IPS-NIHi7 (cell line): ENCODE measurements at regions not wholly inside any gene's neighbourhood (a gene's known extent, or its start where the extent isn't known, plus 50 kb on each side); places are given as distances from the start of the nearest gene placed in this dataset.

Experiments used
- DNase-seq: peaks from one replicate; pipeline ENCODE4 v3.0.0; 2012; ENCODE audit warnings: mixed read lengths; ENCODE audit errors: extremely low spot score

DNA sequence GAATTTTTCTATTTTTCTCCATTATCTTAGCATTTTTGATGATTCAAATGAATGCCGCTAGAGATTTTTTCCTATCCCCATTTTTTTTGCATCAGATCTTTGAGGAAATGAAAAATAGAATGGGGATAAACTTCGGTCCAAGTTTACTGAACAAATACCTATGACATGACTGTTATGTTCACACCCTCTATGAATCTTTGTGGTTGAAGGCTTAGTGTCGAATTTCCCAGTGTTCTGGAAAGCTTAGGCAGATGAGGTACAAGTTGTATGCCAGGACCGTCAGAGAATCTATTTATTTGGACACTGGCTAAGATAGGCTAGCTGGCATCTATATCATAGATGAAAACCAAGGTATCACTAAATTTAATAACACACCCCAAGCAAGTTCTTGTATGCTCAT, 123.4 kb downstream of the SPCS3 start:
- no peak for DNase-seq

DNA sequence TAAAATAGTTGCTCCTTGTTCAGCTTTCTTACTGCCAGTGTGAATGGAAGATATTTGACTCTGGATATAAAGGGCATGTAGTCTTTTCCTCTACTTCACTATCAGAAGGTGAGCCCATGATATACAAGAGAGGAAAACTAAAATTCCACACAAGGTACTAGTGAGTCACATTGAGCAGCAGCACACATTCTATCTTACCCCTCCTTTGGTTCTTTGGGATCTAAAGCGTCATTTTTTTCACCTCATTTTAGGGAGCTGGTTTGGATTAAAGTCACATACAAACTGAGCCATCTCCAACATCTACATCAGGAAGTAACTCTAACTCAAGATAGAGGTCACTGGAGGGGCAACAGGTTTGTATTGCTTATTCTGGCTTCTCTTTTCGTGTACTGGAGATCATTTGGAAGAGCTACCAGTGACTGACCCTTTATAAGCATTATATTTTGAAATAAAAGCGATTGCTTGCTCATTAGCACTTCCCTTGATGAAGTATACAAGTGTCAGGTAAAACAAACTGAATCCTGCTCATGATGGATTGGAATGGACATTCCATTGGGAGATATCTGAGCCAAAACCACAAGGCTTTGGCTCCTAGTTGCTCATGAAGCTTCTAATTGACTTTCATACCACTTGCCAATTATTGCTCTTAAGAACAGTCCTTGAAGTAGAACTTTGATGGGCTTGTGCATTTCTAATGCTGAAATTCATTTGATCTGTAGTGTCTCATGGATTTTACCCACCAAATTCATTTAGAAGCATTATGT, 124.1 kb downstream of the SPCS3 start:
- no peak for DNase-seq

DNA sequence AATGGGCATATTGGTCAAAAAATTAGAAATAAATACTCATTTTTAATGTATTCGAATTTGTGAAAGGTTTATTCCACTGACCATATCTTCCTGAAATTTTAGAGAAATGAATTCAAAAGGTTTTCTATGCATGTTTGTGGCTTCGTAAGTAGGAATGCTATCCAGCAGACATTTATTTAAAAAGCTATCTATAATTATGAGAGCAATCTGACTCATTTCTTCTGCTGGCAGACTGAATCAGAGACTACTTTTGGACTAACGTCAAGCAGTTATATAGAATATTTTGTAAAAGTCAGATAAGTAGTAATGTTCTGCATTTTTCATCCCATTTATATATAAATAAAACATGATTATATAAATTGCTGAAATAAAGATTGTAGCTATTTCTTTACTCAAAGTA, 125.0 kb downstream of the SPCS3 start:
- no peak for DNase-seq

DNA sequence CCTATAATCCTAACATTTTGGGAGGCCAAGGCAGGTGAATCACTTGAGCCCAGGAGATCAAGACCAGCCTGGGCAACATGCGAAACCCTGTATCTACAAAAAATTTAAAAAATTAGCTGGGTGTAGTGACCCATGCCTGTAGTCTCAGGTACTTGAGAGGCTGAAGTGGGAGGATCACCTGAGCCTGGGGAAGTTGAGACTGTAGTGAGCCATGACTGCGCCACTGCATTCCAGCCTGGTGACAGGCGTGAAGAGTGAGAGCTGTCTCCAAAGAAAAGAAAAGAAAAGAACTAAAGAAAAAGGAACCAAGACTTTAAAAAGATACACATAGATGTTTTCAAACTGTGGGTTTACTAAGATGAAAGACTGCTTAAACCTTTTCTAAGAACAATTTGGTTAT, 129.0 kb downstream of the SPCS3 start:
- DNase-seq, result no peak

DNA sequence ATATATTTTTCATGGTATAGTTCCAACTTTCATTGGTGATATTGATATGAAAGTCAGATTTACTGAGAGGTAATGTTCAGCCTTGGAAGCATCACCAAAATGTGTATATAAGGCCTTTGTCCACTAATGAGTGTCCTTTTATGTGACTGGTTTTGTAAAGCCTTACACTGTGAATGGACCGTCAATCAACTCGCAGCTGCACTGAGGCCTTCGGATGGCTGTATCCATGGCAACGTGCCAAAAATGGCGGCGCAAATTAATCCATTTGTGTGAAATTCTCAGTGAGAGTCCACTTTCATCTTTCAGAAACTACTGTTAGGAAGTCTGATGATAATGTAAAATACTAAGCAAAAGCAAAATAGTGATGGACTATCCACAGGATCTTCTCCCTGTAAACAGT, 131.7 kb downstream of the SPCS3 start:
- no peak for DNase-seq

DNA sequence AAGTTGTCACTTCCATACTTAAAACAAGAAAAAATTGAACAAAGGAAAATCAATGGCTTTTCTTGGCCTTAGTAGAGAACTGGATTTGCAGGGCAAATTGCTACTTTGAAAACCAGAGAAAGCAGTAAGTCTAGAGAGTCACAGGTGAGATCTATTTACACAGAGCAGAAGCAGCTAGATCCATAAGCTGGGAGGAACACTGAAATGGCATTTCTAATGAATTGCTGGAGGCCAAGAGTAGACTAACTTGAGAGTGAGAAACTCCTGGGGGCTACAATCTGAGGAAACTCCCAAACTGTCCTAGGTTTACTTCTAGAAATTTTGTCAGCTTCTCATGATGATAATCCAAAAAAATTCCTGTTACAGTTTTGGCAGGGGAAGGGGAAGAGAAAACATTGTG, 133.3 kb downstream of the SPCS3 start:
- DNase-seq, result no peak

DNA sequence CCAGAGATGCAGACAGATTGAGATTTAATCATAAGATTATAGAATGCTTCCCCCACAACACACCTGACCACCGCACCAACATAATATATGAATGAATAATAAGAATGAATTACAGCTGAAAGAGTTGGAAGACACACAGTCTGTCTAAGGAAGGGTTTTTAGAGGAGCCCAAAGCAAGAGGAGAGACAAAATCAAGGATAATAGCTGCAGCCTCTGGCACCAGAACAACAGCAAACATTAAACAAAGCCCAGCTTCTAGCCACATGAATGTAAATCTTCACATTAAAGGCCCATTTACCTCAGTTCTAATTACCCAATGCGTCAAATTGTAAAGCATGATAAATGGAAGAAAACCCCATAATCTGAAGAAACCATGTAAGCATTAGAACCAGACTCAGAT, 133.9 kb downstream of the SPCS3 start:
- no peak for DNase-seq

DNA sequence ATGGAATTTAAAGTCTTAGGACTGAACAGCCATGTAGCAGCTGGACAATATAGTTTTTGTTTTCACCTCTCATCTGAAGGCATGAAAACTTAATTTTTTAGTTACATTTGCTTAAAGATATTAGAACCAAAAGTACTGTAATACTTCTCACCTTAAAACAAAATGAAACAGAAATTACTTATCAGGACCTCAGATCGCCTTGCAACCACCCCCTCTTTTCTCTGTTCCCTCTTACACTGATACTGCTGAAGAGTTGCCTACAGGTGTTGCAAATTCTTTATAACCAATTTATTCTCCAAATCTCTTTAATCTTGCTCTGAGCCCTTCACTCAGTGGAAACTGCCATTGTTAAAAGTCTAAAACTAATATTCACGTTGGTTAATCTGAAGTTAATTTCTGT, 145.0 kb downstream of the SPCS3 start:
- DNase-seq, result no peak

DNA sequence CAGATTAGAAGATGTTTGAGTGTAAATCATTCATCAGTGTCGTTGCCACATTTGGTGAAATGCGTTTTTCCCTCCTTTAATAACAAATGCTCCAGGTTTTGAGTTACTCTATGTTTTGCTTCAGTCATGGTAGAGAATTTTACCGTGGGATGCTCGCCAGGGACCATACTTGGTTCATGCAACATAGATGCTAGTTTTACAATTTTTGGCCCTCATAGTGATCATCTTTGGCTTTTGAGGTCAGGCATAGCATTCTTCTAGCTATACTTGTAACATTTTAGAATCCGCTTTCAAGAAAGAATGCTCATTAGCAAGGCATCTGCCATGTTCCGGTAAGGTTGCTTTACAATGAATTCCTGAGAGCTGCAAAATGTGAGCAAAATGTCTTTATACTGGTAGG, 147.2 kb downstream of the SPCS3 start:
- DNase-seq, result no peak

DNA sequence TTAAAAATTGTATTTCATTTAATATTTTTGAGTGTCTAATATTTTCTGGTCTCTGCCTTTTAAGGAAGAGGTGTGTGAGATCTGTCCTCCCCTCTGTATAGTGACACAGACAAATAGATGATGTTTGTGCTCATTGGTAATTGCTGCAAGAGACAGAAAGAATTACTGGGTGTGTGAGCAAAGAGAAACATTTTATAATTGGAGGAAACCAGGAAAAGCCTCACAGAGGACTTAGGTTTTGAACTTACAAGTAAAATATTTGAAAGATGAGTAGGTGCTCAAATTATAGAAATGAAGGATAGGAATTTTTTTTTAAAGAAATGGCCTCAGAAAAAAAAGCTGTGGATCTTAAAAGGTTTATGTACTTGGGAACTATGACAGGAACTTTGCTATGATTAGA, 149.8 kb downstream of the SPCS3 start:
- no peak for DNase-seq

DNA sequence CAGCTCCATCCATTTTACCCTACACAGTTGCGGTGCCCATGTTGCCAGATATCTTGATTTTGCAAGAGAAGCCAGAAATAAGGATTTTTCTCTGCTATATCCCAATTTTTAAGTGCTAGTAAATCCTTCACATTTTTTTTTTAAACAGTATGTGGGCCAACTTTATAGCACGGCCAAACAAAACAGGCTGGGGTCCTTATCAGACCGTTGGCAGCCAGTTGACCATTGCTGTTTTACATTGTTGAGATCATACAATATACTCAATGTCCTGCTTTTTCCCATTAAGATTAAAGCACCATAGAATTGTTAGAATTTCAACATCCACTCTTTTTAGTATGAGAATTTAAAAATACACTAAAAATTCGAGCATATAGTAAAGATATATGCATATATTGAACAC, 150.9 kb downstream of the SPCS3 start:
- no peak for DNase-seq

DNA sequence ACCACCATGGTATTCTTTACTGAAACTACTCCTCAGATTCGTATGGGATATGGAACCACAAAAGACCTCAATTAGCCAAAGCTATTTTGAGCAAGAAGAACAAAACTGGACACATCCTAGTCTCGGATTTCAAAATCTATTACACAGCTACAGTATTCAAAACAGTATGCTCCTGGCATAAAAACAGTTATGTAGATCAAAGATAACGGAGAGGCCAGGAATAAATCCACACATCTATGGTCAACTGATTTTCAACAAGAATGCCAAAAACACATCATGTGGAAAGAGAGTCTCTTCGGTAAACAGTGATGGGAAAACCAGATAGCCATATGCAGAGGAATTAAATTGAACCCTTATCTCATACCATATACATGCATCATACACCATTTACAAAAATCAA, 155.3 kb downstream of the SPCS3 start:
- DNase-seq, result no peak

DNA sequence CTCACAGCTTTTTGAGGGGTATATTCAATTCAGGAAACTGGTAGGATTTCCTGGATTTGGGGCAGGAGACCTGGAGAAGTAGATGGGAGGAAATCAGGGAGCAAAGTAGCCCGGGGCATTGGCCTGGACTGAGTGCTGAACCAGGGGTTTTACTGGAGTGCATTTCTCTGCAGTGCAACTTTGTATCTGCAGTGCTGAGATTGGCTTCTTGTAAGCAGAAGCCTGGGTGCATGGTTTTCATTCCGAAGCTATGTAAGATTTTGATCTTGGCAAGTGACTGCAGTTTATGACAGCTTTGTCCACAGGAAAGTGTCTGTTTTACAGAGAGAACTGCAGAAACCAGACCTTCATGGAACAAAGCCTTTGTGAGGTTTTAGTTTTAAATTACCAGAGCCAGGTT, 158.3 kb downstream of the SPCS3 start:
- DNase-seq, result no peak

DNA sequence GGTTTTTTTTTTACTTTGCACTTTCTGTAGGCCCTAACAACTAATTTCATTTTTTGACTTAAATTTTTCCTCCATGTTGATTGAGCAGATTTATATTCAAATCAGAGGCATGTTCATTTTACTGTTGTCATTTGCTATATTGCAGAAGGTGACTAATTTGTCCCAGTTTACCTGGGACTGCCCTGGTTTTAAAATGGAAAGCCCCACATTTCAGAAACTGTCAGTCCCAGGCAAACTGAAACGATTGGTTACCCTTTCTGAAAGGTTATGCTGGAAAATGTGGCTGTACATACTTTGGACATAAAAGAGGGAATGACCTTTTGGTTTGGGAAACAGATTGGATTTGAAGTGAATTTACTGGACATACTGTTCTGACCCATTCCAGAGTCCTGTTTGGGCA, 160.0 kb downstream of the SPCS3 start:
- DNase-seq, result no peak

DNA sequence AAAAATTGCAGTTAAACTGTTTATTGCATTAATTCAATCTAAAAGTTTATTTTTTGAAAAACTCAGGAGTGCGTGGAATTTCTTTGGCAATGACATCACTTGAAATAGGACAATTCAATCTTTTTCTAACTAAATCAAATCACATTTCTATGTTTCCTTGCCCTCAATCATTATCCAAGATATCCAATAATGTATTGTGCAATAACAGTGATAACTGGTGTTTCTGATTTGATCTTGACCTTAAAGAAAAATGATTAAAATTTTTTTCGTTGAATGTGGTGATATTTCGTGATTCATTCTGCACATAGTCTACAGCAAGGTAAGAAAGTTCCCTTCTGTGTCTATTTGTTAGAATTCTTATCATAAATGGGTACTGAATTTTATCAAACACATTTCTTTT, 163.2 kb downstream of the SPCS3 start:
- DNase-seq, result no peak

DNA sequence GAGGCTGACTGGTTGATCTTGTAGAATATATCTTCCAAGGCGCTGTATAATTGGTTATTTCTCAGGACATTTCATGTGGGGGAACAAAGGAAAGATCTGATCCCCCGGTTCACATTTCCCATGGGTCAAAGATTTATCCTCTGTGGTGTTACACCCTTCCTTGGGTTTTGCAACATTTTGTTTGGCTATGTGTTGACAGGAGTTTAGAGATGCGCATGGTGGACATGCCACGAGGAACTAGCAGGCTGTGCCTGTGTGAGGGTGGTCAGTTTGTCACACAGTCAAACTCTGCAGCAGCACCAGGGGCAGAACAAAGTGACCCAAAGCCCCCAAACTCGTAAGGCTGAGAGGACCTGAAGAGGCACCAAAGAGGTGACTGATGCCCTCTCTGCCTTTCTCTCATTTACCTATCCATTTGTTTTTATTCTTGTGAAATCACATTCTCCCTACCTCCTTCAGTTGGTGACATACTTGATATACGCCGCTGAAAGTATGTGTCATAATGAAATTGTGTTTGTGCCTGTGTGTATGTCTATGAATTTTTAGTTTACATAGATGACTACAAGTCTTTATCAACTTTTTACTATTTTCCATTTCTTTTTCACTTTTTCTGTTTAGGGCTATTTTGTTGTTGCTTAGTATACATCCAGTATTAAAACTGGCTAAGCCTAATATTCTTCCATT, 164.7 kb downstream of the SPCS3 start:
- DNase-seq, result no peak

DNA sequence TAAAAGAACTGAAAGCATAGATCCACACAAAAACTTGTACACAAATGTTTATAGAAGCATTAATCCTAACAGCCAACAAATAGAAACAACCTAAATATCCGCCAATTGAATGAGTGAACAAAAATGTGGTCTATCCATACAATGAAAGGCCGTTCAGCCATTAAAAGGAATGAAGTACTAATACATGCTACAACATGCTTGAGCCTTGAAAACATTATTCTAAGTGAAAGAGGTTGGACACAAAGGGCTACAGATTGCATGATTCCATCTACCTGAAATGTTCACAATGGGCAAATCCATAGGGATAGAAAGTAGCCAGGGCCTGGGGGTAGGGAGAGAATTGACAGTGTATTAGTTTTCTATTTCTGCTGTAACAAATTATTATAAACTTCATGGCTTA, 169.2 kb downstream of the SPCS3 start:
- no peak for DNase-seq

DNA sequence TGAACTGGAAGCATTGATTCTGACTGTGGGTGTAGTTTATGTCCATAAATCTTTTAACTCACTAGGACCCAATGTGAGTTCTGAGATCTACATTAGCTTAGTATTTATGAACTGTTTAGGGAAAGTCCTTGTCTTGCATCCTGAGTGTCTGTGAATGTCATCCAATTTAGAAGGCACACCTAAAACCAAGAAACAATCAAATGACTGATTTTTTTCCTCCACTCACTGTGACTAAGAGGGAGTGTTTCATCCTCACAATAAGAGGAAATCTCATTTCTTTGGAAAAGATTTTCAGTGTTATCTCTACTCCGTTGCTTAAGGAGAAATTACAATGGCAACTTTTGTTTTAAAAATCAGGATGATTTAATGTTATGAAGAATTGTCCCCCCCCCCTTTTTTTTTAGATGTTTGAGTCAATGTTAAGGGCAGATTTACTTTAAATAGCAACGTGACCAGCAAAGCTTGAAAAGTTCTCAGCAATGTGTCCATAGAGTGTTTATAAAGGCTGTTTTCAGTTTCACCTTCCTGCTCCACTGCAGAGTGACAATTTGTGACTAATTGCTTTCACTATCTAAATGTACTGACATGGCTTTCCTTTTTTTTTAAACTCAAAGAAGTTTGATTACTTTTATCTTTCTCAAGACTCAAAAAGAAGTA, 173.0 kb downstream of the SPCS3 start:
- DNase-seq, result no peak

DNA sequence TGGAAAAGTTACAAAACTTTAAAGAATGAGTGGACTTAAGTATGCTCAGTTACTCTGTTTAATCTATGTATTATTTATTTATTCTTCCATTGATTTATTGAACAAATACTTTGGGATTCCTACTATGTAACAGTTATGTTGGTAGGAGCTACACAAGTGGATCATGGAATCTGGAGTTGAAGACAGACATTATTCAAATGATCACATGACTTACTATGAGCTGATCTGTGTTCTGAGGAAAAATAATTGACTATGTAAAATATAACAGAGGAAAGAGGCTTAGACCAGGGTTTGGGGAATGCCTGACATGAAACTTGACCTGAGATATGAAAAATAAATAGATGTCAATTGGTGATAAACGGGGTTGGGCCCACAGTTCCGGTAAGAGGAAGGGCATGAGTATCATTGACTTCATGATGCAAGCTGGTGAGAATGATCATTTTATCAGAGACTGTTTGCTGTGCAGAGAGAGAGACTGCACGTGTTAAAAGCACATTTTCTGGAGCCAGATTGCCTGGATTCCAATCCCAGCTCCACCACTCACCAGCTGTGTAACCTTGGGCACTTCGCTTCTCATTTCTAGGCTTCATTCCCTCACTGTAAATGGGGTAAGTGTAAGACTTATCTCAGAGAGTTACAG, 179.0 kb downstream of the SPCS3 start:
- no peak for DNase-seq

DNA sequence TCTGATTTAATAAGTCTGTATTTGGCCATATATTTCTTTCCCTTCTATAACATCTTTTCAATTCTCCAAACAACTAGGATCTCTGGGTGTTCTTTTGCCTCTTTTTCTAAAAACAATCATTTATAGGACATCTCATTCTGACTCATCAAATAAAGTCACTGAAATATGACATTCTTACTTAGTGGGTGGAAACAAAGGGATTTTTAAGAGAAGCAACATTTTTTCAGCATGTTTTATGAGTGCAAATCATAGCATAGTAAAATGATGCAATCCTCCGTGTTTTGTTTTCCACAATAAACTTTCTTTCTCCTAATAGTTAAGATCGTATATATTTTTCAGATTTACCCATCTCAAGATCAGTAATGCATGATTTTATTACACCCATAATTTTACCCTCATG, 179.8 kb downstream of the SPCS3 start:
- no peak for DNase-seq

DNA sequence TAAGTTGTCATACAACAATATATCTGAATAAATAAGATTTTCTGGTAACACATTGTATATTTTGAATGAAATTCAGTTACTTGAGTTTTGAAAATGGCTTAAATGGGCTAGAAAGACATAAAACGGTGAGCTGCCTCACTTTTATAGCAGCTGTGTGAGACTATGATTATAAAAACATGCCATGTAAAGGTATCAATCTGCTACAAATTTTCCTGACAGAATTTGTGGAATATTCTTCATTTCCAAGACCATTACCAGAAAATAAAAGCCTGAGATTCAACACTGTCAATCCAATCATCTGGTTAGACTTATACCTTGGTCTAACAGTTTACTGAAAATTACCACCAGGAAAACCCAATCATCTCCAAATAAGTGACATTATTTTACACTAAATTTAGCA, 181.1 kb downstream of the SPCS3 start:
- no peak for DNase-seq

DNA sequence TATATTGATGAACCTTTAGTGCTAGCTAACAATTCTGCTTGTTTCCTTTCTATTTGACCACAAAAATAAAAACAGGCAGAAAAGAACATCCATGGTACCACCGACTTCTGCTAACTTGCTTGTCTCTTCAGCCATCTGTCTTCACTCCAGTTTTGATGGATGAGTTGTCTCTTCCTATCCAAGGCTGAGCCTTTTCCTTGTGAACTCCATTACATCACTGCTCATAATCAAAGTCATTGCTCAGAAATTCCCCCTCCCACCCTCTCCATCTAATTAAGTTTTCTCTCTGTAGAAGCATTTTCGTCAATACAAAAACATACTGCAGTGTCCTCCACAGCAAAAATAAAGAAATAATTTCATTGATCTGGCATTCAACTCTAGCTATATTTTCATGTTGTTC, 184.4 kb downstream of the SPCS3 start:
- no peak for DNase-seq
